Epithelial cell of esophagus (primary cell): ENCODE measurements at regions not wholly inside any gene's neighbourhood (a gene's known extent, or its start where the extent isn't known, plus 50 kb on each side); places are given as distances from the start of the nearest gene placed in this dataset.
"Not testable (repeated sequence)": the region's sequence is repeated elsewhere in the genome, so short reads cannot be mapped to it uniquely, and the experiment has no call there.

ENCODE experiments used
- DNase-seq: peaks from one replicate; pipeline ENCODE4 v3.0.0; 2010; ENCODE audit warnings: low read depth
- H3K4me3 ChIP-seq: 2 replicates; pipeline ENCODE4 v1.5.1; 2011; ENCODE audit warnings: mild to moderate bottlenecking, low read length, control low read depth
- TF ChIP-seq, protein P1 (sequence below): IDR thresholded peaks from 2 replicates; pipeline ENCODE4 v1.5.1; 2011; ENCODE audit warnings: low read depth, mild to moderate bottlenecking, low read length, control low read depth, inconsistent platforms; ENCODE audit not compliant: insufficient read depth; ENCODE audit errors: missing control alignments

DNA sequence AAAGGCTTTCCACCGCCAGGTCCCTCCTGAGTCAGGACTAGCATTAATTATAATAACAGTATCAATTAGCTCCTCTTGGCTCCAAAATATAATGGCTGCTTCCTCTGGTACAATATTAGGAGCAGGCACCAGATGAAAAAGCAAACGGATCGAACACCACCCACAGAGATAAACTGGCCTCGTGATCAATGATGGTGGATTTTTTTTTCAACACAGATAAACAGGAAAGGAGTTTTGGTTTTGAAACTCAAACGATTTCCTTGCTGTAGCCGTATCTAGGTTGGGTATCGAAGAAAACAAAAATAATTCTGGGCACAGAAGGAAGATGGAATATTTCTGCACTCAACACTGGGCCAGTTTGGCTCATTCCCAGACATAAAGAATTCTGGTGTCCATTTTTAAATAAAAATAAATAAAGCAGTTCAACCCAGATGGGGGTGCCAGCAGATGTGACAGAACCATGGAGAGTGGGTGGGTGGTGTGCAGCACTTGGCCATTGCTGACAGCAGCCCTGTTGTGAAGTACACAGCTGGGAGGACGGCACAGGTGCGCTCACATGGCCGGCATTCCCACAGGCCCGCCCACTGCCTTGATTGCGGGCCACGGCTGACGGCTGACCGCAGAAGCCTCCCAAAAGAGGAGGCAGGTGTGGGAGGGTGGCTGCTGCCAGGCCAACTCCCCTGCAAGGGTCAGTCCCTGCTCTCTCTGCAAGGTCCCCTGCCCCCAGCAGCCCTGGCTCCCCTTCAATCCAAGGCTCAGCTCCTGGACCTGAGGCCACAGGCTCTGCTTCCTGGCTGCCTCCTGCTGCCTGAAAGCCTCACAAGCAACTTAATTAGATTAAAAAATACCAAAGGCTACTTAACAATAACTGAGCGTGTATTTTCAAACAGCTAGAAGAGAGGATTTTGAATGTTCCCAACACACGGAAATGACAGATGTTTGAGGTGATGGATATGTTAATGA is 351.9 kb upstream of the ID2 start:
- TF ChIP-seq, protein P1, sequence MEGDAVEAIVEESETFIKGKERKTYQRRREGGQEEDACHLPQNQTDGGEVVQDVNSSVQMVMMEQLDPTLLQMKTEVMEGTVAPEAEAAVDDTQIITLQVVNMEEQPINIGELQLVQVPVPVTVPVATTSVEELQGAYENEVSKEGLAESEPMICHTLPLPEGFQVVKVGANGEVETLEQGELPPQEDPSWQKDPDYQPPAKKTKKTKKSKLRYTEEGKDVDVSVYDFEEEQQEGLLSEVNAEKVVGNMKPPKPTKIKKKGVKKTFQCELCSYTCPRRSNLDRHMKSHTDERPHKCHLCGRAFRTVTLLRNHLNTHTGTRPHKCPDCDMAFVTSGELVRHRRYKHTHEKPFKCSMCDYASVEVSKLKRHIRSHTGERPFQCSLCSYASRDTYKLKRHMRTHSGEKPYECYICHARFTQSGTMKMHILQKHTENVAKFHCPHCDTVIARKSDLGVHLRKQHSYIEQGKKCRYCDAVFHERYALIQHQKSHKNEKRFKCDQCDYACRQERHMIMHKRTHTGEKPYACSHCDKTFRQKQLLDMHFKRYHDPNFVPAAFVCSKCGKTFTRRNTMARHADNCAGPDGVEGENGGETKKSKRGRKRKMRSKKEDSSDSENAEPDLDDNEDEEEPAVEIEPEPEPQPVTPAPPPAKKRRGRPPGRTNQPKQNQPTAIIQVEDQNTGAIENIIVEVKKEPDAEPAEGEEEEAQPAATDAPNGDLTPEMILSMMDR: no peak
- DNase-seq: no peak
- H3K4me3 ChIP-seq: no peak overlapping the region

DNA sequence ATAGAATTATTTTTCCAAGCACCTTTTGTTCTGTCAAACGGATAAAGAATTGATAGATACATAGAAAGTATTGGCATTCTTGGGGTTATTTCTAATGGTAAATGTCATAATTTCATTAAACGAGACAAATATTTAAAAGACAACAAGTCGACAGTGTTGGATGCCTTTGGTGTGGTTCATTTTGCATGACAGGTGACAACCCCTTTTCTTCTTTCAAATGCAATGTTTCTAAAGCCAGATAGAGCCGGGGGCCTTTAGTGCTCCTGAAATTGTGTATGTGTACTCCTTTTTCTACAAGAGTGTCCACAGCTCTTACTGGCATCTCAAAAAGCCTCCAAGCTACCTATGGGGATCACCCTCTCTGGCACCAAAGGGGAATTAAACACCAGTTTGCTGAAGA is 350.8 kb upstream of the ID2 start:
- DNase-seq: no peak
- TF ChIP-seq, protein P1: no peak
- no peak overlapping the region for H3K4me3 ChIP-seq

DNA sequence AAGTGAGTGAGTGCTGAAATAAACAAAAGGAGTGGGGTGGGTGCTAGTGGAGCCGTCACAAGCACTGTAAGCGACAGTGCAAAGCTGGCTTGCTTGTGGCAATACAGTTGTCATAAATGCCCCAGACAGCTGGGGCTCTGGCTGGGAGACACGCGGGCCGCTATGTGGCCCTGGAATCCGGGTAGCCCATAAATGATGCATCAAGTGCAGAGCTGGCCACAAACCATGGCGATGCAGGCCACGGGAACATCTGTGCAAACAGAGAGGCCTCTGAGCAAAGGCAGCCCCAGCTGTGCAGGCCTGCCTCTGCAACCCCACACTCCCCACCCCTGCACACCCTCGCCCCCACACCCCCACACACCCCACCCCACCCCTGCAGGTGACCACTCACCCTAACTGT is 349.2 kb upstream of the ID2 start:
- TF ChIP-seq, protein P1: no peak
- no peak for DNase-seq

DNA sequence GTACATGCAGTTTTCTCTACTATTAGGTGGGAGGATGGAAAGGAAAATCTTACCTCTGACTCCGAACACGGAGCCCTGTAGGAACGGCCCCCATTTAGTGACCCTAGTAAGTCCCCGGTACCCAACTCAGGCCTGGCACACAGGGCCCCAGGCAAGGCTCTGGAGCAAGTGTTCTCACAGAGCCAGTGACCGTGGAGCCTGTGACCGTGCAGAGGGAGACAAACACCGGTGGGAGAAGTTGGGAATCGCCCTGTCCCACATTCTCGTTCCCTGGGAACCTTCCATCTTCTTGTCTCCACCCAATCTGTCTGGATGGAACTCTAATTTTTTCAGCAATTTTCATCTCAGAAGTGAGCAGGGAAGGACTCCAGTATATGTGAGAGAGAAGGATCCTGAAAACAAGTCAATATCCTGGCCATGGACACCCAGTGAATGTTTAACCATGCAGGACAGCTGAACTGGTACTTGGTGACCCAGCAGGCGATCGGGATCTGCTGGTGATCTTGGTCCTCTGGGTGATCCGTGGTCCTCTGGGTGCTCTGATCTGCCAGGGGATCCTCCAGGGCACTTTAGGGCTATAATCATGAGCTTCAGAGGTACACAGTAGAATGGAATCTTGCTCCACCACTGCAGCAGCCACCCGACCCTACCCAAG is 348.6 kb upstream of the ID2 start:
- DNase-seq: no peak
- TF ChIP-seq, protein P1: no peak
- H3K4me3 ChIP-seq: no peak overlapping the region

More for the DNA sequence above, 349.2 kb upstream of the ID2 start:
- H3K4me3 ChIP-seq: no peak overlapping the region

DNA sequence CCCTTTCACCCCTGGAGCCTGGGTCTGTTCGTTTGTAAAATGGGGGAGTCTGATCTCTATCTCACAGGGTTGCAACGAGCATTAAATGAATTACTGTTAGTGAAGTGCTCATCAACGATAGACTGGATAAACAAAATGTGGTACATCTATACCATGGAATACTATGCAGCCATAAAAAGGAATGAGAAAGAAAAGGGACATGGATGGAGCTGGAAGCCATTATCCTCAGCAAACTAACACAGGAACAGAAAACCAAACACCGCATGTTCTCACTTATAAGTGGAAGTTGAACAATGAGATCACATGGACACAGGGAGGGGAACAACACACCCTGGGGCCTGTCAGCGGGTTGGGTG is 348.0 kb upstream of the ID2 start:
- DNase-seq, H3K4me3 ChIP-seq: not testable (repeated sequence)

DNA sequence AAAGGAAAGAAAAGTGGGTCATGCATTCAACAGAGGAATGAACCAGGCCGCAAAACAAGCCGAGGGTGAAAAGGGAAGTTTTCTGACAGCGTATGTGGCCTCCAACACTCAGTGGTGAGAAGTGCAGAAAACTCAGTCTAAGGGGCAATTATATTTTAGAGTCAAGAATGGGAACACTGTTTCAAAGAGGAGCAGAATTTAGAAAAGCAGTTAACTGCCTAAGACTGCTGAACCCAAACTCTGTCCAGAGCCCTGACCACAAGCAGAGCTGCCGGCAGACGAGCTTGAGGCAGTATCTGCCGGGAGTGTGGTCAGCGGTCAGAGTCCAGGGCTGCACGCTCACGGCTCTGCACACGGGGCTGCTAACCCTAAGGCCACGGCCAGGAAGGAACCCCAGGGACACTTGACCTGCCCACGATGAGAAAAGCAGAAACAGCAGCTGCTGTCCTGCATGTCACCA is 347.0 kb upstream of the ID2 start:
- TF ChIP-seq, protein P1: no peak
- no peak overlapping the region for H3K4me3 ChIP-seq
- no peak for DNase-seq

DNA sequence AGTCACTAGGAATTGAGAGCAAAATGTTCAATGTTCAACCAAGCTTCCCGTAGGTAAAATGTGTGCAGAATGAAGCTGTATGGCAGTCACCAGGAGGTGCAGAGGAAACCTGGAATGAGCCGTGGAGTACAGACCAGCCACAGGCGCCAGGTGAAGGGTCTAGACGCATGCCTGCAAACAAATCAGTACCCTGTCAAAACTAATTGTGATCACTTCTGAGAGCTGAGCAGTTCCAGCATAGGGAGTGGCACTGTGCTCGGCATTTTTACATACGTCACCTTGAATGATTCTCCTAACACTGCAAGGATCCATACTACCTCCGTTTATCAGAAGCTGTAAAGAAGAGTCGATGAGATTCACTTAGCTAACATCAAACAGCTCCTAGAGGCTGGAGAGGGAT is 346.1 kb upstream of the ID2 start:
- TF ChIP-seq, protein P1: no peak
- H3K4me3 ChIP-seq: no peak overlapping the region
- DNase-seq: no peak
